ENCODE measurements at regions not wholly inside any gene's neighbourhood (a gene's known extent, or its start where the extent isn't known, plus 50 kb on each side); places are given as distances from the start of the nearest gene placed in this dataset.
A peak's percentile ranks its signal among the peaks of the same experiment; 100 is the strongest.

GRCh38 chrX:68894513-68895340, 65.9 kb downstream of the EFNB1 start:
- peak; percentile 47 for DNase-seq (ENCODE audit: low spot score)

- DNase-seq (ENCODE audit: low spot score): no peak
Observed at GRCh38 chrX:68894142-68894512, 65.3 kb downstream of the EFNB1 start.

- DNase-seq (ENCODE audit: low spot score): no peak
Observed at GRCh38 chrX:68892651-68893050, 63.8 kb downstream of the EFNB1 start.

GRCh38 chrX:68892134-68892533, 63.3 kb downstream of the EFNB1 start:
- DNase-seq (ENCODE audit: low spot score): no peak
